ENCODE measurements at regions not wholly inside any gene's neighbourhood (a gene's known extent, or its start where the extent isn't known, plus 50 kb on each side); places are given as distances from the start of the nearest gene placed in this dataset.
"Not testable (repeated sequence)": the region's sequence is repeated elsewhere in the genome, so short reads cannot be mapped to it uniquely, and the experiment has no call there.

DNA sequence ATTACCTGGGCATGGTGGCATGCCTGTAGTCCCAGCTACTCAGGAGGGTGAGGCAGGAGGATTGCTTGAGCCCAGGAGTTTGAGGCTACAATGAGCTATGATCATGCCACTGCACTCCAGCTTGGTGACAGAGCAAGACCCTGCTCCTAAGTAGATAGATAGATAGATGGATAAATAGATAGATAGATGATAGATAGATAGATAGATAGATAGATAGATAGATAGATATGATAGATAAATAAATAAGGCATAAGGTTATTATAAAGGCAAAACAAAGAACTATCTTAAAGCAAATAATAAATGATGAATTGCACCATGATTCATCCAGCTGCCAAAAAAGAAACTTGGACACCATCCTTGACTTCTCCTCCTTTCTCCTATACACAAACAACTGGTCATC lies 82.0 kb upstream of the DLX6 start:
- TF ChIP-seq, protein P1, sequence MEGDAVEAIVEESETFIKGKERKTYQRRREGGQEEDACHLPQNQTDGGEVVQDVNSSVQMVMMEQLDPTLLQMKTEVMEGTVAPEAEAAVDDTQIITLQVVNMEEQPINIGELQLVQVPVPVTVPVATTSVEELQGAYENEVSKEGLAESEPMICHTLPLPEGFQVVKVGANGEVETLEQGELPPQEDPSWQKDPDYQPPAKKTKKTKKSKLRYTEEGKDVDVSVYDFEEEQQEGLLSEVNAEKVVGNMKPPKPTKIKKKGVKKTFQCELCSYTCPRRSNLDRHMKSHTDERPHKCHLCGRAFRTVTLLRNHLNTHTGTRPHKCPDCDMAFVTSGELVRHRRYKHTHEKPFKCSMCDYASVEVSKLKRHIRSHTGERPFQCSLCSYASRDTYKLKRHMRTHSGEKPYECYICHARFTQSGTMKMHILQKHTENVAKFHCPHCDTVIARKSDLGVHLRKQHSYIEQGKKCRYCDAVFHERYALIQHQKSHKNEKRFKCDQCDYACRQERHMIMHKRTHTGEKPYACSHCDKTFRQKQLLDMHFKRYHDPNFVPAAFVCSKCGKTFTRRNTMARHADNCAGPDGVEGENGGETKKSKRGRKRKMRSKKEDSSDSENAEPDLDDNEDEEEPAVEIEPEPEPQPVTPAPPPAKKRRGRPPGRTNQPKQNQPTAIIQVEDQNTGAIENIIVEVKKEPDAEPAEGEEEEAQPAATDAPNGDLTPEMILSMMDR (IDR thresholded peaks at IDR 0.05; ENCODE audit: poor library complexity, severe bottlenecking): not testable (repeated sequence)
- TF ChIP-seq POLR2AphosphoS5 (IDR thresholded peaks at IDR 0.05); MXI1 (conservative IDR thresholded peaks at IDR 0.05; ENCODE audit: poor library complexity, severe bottlenecking); SMC3 (conservative IDR thresholded peaks at IDR 0.05; ENCODE audit: poor library complexity); TAF1 (IDR thresholded peaks at IDR 0.05; ENCODE audit: low read depth): not testable (repeated sequence)
